ENCODE measurements at regions not wholly inside any gene's neighbourhood (a gene's known extent, or its start where the extent isn't known, plus 50 kb on each side); places are given as distances from the start of the nearest gene placed in this dataset.
"Not testable (repeated sequence)": the region's sequence is repeated elsewhere in the genome, so short reads cannot be mapped to it uniquely, and the experiment has no call there.

DNA sequence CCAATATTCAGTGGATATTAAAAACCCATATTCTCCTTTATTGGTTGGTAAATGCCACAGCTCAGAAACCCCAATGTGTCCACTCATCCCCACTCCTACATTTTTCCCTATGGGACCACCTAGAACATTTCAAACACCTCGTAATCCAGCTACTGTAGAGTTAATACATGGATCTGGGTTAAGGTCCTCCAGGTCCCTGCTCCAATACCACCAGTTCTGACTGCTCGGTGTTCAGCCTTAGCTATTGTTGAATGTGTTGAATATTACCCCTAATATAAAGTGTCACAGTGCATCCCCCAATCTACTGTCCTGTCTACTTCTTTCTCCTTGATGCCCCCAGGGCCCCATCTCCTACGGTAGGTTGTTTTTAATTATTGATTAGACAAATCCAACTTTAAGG is 231.5 kb downstream of the PCSK1 start:
- no peak for DNase-seq (ENCODE audit: low spot score)

DNA sequence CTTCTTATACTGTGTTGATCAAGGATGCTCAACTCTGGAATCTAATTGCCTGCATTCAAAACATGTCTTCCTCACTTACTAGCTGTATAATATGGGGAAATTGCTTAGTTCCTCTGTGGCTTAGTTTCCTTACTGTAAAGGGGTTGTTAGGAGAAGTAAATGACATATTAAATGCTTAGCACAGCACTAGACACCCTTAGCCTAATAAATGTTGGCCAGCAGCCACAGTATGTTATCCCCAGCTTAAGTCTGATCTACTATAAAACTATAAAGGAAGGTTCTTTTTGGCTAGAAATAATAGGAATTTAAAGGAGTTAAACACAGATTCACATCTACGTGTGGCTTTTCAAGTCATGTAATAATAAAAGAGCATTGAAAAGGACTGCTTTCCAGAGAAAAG is 232.4 kb downstream of the PCSK1 start:
- no peak for DNase-seq (ENCODE audit: low spot score)

DNA sequence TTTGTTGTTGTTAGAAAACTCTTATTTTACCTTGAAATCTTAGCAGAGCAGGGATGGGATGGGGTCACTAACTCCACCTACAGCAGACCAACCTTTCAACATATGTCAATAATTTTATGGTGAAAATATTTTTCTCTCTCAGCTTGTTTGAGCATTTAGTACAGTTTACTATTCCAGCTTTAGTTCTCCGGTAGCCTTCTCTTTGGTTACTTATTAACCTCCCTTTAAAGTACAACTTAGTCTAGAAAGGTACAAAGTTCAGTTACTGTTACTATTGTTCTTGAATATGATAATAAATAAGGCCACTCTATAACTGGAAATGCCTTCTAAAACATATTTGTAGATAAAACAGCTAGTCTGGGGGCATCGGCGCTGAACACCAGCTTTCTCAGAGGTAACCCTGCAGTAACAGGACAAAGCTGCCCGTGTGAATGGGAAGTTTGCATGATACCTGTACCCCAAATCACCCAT is 233.3 kb downstream of the PCSK1 start:
- DNase-seq (ENCODE audit: low spot score) = no peak

DNA sequence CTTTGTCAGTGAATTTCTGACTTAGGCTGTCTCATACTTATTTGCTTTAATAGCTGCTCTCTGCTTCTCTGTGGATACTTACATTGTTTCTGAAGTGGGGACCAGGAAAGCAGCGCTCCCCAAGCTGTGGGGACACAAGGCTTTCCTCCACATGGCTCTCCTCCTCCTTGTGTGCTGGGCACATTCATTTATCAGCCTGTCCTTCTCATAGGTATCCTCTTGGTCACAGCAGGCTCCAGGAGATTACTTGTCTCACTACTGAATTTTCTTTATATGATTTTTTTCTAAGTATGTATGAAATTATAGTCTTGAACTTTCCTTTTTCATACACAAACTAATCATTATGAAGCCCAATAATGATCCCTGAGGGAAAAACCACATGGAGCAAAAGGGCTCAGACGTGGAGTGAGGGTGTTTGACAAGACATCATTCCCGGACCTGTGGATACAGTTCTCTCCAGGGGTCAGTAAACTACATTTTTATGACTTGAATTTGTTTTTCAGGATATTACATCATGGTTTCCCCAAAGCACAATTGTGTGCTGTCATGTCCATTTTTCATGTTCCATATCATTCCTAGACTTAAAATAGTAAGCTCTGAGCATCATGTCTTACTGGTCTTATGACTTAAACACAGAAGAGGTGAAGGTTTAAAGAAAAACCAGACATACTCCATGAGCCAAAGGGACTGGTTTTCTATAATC is 234.5 kb downstream of the PCSK1 start:
- no peak for DNase-seq (ENCODE audit: low spot score)

DNA sequence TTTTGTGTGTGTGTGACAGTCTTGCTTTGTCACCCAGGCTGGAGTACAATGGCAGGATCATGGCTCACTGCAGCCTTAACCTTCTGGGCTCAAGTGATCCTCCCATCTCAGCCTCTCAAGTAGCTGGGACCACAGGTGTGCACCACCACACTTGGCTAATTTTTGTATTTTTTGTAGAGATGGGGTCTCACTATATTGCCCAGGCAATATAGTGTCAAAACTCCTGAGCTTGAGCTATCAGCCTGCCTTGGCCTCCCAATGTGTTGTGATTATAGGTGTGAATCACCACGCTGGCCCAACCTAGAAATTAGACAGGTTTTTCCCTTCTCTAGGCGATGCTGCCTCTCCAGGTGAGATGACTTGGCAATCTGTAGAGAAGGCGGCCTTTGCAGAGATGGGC is 235.3 kb downstream of the PCSK1 start:
- DNase-seq (ENCODE audit: low spot score) = not testable (repeated sequence)

DNA sequence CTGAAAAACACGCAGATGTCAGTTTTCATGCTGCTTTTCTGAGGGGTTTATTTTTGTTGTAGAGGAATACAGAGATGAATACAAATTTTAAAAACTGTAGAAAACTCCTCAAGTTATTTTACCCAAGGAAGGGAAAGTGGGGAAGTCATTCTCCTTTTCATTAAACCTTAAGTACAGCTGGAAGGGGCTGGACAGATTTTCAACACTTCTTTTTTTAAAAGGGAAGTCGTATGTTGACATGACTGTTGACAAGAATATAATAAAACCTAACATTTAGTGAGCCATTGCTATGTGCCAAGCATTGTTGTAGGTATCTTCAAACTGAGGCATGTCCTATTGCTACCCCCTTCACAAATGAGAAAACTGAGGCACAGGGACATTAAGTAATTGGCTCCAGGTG is 235.7 kb upstream of the ELL2 start:
- no peak for DNase-seq (ENCODE audit: low spot score)

DNA sequence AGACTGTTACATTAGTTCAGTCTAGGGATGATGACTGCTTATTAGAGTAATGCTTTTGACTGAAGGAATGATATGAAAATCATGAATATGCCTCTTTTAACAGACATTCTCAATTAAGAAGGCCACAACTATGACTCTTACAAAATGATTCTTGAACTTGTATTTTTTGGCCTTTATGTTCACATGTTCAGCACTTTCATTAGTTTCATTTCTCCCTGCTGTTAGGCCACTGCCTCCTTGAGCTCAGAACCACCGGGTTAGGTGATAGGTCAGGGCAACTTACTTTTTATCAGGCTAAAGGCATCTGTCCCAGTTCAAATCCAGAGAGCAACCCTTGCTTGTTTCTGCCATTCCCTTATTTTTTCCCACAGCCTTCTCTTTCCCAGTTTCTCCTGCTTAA is 235.2 kb upstream of the ELL2 start:
- DNase-seq (ENCODE audit: low spot score) = no peak

DNA sequence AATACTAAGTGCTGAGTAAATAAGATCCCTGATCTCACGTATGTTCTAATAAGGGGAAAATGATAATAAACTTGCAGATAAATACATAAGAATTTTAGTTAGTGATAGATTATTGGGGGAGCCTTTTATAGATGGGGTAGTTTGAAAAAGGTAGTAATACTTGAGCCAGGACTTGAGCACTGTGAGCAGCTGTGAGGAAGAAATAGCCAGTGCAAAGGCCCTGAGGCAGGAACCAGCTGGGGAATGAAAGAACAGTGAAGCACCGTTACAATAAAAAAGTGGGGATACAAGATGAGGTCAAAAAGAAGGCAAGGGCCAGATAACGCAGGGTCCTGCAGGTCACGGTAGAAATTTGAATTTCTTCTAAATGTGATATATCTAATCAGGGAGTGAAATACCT is 234.8 kb upstream of the ELL2 start:
- no peak for DNase-seq (ENCODE audit: low spot score)

DNA sequence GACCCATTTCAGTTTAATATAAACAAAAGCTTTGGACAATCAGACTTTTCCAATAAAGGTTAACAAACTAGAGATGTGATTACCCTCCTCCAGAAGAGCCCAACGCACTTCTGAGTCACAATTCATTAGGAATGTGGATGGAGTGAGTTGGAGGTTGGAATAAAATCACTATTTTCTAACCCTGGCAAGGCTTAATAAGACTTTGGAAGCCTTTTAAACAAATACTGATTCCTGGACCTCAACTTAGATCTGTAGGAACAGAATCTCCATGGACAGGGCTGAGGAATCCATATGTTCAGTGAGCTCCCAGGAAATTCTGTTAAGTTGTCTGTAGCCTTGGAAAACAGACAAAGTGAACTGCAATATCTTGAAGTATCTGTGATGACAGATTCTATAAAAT is 233.5 kb upstream of the ELL2 start:
- no peak for DNase-seq (ENCODE audit: low spot score)

DNA sequence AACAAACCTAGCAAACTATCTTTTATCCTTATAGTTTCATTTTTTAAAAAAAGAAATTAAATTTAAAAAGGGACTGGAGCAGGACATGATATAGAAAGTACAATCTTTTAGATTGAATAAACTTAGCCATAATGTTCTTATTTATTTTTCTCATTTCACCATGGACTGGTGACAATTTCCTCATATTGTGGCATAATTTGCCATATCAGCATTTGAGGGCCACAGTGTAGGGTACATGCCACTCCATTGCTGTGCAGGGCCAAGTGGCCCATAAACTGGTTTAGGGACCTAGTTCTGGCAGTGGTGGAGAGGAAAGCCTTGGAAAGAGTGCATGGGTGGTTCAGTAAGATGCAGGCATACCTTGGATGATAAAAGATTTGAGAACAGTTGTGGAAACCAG is 232.9 kb upstream of the ELL2 start:
- no peak for DNase-seq (ENCODE audit: low spot score)

DNA sequence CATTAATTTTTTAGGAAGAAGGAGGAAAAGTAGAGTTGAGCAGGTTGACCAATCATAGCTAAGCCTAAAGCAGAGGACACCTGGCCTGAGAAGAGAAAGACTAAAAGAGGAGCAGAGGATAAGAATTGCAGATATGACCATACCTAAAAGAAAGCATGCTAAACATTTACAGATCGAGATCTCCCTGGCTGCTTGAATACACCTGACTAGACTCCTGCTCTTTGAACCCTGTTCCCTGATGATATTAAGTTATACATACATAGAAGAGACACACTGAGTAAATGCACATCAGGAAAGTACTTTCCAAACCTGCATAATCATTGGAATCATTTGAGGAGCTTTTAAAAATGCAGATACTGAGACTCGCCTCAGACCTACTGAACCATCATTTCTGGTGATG is 232.3 kb upstream of the ELL2 start:
- DNase-seq (ENCODE audit: low spot score) = no peak

DNA sequence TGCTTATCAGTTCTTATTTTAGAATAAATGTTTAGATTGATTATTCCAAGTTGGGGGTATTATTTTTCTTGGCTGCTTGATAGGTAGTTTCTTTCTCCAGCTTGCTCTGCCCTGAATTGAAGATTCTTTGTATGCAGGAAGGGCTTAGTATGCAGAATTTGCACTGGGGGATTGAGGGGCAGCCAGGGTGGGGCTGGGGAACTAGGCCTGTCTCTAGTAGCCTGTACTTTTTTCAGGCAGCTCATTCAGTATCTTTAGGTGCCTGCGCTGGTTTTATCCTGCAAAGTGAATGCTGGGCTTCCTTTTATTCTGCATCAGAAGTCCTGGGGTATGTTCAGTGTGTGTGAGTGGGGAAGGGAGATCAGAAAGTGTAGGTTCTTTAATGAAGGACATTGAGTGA is 228.3 kb upstream of the ELL2 start:
- DNase-seq (ENCODE audit: low spot score) = no peak

DNA sequence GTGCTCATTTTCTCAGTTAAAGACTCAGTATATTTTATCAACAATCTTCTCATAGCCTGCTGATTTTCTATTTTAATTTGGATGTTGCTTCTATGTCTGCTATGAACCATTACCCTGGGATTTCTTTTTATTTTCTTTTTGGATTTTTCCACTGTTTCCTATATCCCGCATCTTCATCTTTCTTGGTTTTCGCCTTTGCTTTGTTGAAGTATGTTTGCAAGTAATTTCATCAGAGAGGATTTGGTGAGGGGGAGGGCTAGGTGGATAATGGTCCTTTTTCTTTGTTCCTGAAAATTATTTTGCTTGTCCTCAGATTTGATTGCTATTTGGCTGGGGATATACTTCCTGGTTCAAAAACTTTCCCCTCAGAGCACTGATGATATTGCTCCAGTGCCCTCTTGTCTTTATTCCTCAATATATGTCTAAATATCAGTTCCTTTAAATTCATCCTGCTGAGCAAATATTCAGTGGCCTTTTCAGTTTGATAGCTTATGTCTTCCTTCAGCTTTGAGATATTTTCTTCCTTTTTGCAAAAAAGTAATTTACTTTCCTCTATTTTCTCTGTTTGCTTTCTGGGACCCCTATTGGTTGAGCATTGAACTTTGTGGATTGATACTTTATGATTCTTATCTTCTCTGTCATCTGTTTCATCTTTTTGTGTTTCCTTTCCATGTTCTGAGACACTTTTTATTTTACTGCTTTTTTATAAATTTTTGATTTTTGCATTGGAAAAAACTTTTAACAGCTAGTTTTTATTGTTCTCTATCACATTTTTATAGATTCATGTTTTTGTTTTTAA is 227.6 kb upstream of the ELL2 start:
- DNase-seq (ENCODE audit: low spot score) = no peak

DNA sequence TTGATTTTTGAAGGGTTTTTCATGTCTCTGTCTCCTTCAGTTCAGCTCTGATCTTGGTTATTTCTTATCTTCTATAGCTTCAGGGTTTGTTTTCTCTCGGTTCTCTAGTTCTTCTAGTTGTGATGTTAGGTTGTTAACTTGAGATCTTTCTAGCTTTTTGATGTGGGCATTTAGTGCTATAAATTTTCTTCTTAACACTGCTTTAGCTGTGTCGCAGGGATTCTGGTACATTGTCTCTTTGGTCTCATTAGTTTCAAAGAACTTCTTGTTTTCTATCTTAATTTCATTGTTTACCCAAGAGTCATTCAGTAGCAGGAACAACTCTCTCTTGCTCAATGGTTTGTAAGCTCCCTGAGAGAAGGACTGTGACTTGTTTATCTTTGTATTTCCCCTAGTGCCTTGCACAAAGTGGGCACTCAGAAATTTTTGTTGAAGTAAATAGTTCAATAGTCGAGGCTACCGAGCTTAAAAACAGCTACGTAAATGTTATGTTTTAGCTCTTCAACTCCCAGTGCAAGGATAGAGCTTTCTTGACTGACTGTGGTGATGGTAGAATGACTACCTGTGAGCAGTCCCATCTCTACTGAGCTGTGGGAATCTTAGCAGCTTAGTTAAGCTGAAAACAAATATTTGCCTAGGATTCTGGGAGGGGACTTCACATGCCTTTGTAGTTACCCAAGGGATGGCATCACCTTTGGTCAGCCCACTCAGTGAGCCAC is 225.8 kb upstream of the ELL2 start:
- DNase-seq (ENCODE audit: low spot score) = no peak

DNA sequence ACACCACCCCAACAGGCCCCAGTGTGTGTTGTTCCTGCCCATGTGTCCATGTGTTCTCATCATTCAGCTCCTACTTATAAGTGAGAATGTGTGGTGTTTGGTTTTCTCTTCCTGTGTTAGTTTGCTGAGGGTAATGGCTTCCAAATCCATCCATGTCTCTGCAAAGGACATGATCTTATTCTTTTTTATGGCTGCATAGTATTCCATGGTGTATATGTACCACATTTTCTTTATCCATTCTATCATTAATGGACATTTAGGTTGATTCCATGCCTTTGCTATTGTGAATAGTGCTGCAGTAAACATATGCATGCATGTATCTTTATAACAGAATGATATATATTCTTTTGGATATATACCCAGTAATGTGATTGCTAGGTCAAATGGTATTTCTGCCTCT is 222.9 kb upstream of the ELL2 start:
- not testable (repeated sequence) for DNase-seq (ENCODE audit: low spot score)

DNA sequence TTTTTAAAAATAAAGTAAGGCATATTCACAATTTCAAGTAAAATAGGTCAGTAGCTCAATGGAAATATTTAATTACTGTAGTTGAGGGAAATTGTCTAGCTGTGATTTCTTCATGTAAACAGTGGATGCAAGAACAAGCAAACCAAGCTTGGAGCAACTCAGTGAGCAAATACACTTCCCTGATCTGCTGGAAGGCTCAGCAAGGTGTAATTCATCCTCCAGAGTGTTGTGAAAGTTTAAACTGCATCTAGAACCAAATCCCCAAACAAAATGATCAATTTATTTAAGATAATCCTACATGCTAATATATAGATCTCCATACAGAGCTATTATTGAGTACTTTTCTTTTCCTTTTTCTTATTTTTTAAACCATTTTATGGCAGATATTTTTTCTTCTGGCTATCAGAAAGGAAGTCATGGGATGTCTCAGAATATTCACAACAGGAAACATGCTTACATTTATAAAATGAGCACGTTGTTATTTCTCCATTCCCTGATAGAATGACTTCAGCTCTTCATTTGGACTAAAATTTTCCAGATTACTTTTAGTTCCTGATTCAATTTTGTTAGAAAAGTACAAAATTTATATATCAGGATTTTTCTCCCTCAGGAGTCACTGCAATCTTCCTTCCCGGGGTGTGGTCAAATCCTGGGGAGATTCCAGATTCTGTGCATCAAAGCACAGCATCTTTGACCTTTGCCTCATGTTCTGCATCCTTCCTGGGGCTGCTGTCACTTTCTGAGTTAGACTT is 219.2 kb upstream of the ELL2 start:
- no peak for DNase-seq (ENCODE audit: low spot score)

DNA sequence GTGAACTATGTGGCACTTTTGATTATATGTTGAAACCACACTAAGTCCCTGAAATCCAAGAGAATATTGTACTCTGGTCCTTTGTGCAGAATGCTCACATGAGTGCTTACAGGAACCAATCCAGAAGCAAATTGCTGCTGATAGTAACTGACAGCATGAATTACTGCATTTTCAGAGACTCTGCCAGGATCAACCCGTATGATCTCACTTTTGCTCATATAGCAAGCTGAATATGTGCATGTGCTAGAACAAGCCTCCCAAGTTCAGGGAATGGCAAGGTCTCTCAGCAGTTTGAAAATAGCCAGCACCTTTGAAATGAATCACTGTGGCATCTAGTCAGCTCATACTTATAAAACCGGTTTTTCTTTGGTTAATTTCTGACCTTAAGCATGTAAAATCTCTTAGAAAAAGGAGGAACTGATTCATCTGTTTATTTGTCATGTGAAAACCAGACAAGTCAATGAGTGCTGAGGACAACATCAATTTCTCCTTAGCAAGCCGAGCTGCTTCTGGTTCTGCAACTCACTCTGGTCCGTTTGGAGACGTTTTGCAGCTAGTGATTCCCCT is 215.7 kb upstream of the ELL2 start:
- no peak for DNase-seq (ENCODE audit: low spot score)

DNA sequence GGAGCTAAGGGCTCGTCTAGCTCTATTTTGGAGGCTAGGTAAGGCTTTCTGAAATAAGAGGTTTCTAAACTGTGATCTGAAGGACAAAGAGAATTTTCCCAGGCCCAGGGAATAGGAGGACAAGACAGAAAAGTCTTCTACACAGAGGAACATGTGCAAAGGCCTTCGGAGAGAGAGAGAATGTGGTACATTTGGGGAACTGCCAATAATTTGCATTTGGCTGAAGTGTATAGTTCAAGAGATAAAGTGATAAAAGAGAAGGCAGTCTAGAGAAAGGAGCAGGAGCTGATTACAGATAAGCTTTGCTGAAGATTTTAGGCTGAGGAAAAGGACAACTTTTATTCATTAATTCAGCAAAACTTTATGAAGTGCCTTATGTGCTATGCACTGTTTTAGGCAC is 214.4 kb upstream of the ELL2 start:
- DNase-seq (ENCODE audit: low spot score) = no peak

DNA sequence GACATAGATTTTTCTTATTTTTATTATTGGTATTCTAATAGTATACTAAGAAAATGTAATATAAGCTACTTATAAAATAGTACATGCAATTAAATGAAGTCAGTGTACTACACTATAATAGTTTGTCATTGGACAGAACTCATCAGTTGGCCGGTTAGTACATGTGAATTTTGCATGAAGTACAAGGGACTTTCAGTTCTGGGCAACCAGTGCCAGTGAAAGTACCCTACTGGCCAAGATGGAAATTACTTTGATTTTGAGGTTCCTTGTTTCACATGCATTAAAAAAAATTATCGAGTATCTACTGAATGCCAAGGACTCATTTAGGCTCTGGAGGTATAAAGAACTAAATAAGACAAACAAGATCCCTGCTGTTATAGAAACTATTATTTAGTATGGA is 213.4 kb upstream of the ELL2 start:
- DNase-seq (ENCODE audit: low spot score) = peak; percentile 16

DNA sequence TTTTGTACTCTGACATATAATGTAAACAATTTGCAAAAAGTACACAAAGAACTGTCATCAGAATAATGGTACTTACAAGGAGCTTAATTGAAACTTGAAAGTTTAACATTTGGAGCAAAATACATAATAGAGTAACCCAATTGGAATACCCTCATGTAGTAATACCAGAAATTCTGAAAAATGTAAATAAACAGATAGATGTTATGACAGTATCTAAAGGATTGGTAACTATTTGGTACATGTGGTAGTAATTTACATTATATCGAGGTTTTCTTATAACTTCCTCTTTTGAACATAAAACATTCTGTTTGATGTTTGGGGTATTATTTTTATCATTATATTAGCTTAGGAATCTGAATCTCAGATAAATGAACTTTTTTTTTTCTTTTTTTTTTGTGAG is 211.7 kb upstream of the ELL2 start:
- DNase-seq (ENCODE audit: low spot score) = no peak

DNA sequence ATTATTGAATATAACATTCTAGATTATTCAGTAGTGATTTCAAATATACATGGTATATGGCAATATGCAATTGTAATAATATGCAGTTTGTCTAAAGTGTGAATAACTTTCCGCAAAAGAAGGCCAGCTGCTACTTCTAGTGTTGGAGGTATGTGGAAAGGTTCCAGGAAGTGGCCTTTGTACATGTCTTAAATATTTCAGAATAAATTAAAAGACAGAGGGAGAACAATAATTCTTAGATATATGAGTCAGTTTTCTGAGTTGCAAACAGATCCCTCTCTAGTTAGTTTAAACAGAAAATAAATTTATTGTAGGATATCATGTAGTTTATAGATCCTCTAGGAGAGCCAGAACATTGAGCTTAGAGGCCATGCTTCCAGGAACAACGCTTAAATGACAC is 210.8 kb upstream of the ELL2 start:
- DNase-seq (ENCODE audit: low spot score) = no peak

DNA sequence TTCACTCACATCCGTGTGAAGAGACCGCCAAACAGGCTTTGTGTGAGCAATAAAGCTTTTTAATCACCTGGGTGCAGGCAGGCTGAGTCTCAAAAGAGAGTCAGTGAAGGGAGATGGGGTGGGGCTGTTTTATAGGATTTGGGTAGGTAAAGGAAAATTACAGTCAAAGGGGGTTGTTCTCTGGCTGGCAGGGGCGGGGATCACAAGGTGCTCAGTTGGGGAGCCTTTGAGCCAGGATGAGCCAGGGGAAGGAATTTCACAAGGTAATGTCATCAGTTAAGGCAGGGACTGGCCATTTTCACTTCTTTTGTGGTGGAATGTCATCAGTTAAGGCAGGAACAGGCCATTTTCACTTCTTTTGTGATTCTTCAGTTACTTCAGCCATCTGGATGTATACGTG is 210.3 kb upstream of the ELL2 start:
- DNase-seq (ENCODE audit: low spot score) = not testable (repeated sequence)
